PC-3 (cell line): ENCODE measurements at regions not wholly inside any gene's neighbourhood (a gene's known extent, or its start where the extent isn't known, plus 50 kb on each side); places are given as distances from the start of the nearest gene placed in this dataset.

Experiments used
- CTCF ChIP-seq: fragments of 300-600 bp; sonication (generic); conservative IDR thresholded peaks from 2 replicates; pipeline ENCODE4 v1.5.1; 2017; ENCODE audit warnings: antibody characterized with exemption, low read depth, mild to moderate bottlenecking, low read length
- EZH2 ChIP-seq: fragments of 300-600 bp; sonication (generic); IDR thresholded peaks from one replicate; pipeline ENCODE4 v1.6.1; 2017; ENCODE audit warnings: antibody characterized with exemption, mild to moderate bottlenecking, low read length; ENCODE audit not compliant: unreplicated experiment
- EZH2phosphoT487 ChIP-seq: fragments of 300-600 bp; sonication (generic); IDR thresholded peaks from 2 replicates; pipeline ENCODE4 v1.6.1; 2018; ENCODE audit warnings: mild to moderate bottlenecking, antibody characterized with exemption, low read length, borderline replicate concordance

DNA sequence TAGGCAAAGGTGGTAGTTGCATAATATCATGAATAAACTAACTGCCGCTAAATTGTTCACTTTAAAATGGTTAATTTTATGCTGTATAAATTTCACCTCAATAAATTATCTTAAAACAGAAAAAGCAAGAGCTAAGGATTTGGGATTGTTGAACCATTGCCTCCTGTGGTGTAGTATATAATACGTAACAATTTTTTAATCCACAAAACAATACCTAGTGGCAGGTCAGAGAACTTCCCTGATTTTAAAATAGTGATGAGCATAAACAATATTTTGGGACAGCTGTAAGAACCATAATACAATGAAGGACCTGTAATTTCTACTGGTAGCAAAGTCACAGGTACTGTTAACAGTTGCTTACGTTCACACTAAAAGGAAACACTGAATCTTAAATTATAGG is 161.9 kb upstream of the PRNP start:
- TF ChIP-seq EZH2 (no peak), CTCF (peak; percentile 27; the same call in 1 of the 2 replicates), EZH2phosphoT487 (no peak)
